ENCODE measurements at regions not wholly inside any gene's neighbourhood (a gene's known extent, or its start where the extent isn't known, plus 50 kb on each side); places are given as distances from the start of the nearest gene placed in this dataset.

- no peak for DNase-seq
These were observed 169.2 kb downstream of the COX7C start for GRCh38 chr5:86786955-86787354.

- no peak for DNase-seq
These were observed 177.9 kb downstream of the COX7C start for GRCh38 chr5:86795659-86796058.

GRCh38 chr5:86797677-86798076, 179.9 kb downstream of the COX7C start:
- DNase-seq: no peak

GRCh38 chr5:86806206-86806605, 188.5 kb downstream of the COX7C start:
- no peak for DNase-seq

- DNase-seq: no peak
These were observed 189.6 kb downstream of the COX7C start for GRCh38 chr5:86807046-86808031.

- DNase-seq: no peak
These were observed 196.6 kb downstream of the COX7C start for GRCh38 chr5:86814315-86814714.

- DNase-seq: no peak
These were observed 197.2 kb downstream of the COX7C start for GRCh38 chr5:86814907-86815306.

GRCh38 chr5:86824637-86825036, 206.9 kb downstream of the COX7C start:
- no peak for DNase-seq

GRCh38 chr5:86831128-86831527, 213.4 kb downstream of the COX7C start:
- DNase-seq: no peak

GRCh38 chr5:86833868-86834267, 216.1 kb downstream of the COX7C start:
- DNase-seq: no peak

- no peak for DNase-seq
These were observed 219.9 kb downstream of the COX7C start for GRCh38 chr5:86837610-86838009.

- DNase-seq: no peak
These were observed 220.3 kb downstream of the COX7C start for GRCh38 chr5:86838083-86838482.

- no peak for DNase-seq
These were observed 223.4 kb downstream of the COX7C start for GRCh38 chr5:86841000-86841644.

- DNase-seq: no peak
These were observed 240.7 kb downstream of the COX7C start for GRCh38 chr5:86858442-86858841.

GRCh38 chr5:86861512-86861911, 243.8 kb downstream of the COX7C start:
- no peak for DNase-seq

- no peak for DNase-seq
These were observed 244.4 kb downstream of the COX7C start for GRCh38 chr5:86862093-86862492.

GRCh38 chr5:86864051-86864450, 246.3 kb downstream of the COX7C start:
- DNase-seq: no peak

GRCh38 chr5:86865256-86865785, 247.6 kb downstream of the COX7C start:
- no peak for DNase-seq

GRCh38 chr5:86866036-86866435, 248.3 kb downstream of the COX7C start:
- DNase-seq: no peak

- no peak for DNase-seq
These were observed 251.5 kb downstream of the COX7C start for GRCh38 chr5:86869268-86869667.

GRCh38 chr5:86875539-86875938, 257.8 kb downstream of the COX7C start:
- no peak for DNase-seq

- no peak for DNase-seq
These were observed 260.5 kb downstream of the COX7C start for GRCh38 chr5:86878250-86878649.

- DNase-seq: no peak
These were observed 261.3 kb downstream of the COX7C start for GRCh38 chr5:86879086-86879485.

GRCh38 chr5:86880344-86880743, 262.6 kb downstream of the COX7C start:
- DNase-seq: no peak

All from AML-193 (cell line).